ENCODE measurements at regions not wholly inside any gene's neighbourhood (a gene's known extent, or its start where the extent isn't known, plus 50 kb on each side); places are given as distances from the start of the nearest gene placed in this dataset.

- TF ChIP-seq, protein P1, sequence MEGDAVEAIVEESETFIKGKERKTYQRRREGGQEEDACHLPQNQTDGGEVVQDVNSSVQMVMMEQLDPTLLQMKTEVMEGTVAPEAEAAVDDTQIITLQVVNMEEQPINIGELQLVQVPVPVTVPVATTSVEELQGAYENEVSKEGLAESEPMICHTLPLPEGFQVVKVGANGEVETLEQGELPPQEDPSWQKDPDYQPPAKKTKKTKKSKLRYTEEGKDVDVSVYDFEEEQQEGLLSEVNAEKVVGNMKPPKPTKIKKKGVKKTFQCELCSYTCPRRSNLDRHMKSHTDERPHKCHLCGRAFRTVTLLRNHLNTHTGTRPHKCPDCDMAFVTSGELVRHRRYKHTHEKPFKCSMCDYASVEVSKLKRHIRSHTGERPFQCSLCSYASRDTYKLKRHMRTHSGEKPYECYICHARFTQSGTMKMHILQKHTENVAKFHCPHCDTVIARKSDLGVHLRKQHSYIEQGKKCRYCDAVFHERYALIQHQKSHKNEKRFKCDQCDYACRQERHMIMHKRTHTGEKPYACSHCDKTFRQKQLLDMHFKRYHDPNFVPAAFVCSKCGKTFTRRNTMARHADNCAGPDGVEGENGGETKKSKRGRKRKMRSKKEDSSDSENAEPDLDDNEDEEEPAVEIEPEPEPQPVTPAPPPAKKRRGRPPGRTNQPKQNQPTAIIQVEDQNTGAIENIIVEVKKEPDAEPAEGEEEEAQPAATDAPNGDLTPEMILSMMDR (IDR thresholded peaks at IDR 0.05): no peak
These were observed 764.2 kb downstream of the TENT5A start for GRCh38 chr6:80988286-80988685.

- TF ChIP-seq, protein P1 (IDR thresholded peaks at IDR 0.05): no peak
These were observed 776.1 kb downstream of the TENT5A start for GRCh38 chr6:80976336-80976735.

GRCh38 chr6:80974579-80974978 is 777.9 kb downstream of the TENT5A start:
- TF ChIP-seq, protein P1 (IDR thresholded peaks at IDR 0.05): no peak

DNA sequence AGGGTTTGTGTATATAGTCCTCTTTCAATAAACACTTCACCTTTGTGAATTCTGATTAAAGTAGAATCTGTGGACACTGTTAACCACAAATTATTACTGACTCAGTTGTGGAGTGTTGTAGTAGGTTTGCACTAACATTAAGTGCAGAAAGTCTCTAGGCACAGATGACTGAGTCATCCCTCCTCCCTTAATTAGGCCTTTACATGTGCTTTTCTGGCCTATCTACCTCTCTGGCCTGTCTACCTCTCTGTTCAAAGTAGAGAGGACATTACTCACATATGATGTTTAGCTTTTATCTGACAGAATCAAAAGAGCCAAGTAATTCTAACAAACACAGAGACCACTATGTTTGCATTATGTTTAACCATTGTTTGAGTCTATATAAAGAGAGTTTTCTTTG is 783.0 kb downstream of the TENT5A start:
- TF ChIP-seq, protein P1 (IDR thresholded peaks at IDR 0.05): no peak

DNA sequence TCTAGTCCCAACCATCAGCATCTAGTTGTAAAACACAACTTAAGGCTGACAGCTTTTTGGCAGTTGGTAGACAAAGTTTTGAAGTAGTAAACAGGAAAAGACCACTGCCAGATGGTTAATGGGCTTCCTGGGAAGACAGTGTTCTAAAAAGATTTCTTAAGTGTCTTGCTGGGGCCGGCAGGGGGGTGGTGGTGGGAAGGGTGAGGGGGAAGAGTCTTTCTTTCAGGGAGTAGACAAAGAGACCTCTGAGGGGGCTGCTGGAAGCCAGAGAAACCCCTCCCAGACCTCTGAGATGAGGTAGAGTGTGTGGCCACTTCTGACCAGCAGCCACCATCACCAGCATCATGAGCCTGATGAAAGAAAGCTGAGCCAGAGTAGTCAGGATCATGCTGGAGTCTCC is 784.9 kb downstream of the TENT5A start:
- TF ChIP-seq, protein P1 (IDR thresholded peaks at IDR 0.05): no peak

GRCh38 chr6:80962382-80962781 is 790.1 kb downstream of the TENT5A start:
- TF ChIP-seq, protein P1 (IDR thresholded peaks at IDR 0.05): no peak

- TF ChIP-seq, protein P1 (IDR thresholded peaks at IDR 0.05): no peak
These were observed 791.3 kb downstream of the TENT5A start for GRCh38 chr6:80961166-80961565.

DNA sequence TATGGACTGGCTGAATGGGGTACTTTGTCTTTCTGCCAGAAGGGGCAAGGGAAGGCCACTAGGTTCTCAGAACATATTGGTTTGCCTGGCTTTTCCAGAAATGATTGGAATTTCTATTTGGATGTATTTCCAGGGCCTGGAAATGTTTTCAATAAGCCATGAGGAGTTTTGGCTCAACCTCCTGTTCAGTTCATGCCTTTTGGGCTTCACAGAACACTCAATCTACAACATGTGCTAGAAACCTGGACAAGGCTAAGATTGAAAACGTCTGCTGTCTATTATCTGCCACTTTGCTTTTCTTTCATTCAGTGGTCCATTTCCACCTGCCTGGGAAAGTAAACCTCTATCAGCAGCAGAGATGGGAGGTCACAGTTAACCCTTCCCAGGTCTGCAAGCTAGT is 793.4 kb downstream of the TENT5A start:
- TF ChIP-seq, protein P1 (IDR thresholded peaks at IDR 0.05): no peak
